NCI-H524 (cell line): ENCODE measurements at regions not wholly inside any gene's neighbourhood (a gene's known extent, or its start where the extent isn't known, plus 50 kb on each side); places are given as distances from the start of the nearest gene placed in this dataset.

ENCODE experiments used
- DNase-seq, 2 experiments: peaks; one replicate each; lab custom pipeline; 2025; lab: John Stamatoyannopoulos, UW

- DNase-seq, result peak; percentile 36 to 62
These were observed 204.7 kb upstream of the S100G start for GRCh38 chrX:16445166-16445752.

- no peak for DNase-seq
These were observed 198.6 kb upstream of the S100G start for GRCh38 chrX:16451334-16451733.

GRCh38 chrX:16454926-16455325 lies 195.0 kb upstream of the S100G start:
- DNase-seq, result no peak

- DNase-seq, result no peak
These were observed 192.7 kb upstream of the S100G start for GRCh38 chrX:16457239-16457638.

GRCh38 chrX:16458208-16458607 lies 191.8 kb upstream of the S100G start:
- peak; percentile 34 to 49 for DNase-seq

GRCh38 chrX:16459008-16459407 lies 190.9 kb upstream of the S100G start:
- no peak for DNase-seq

- no peak for DNase-seq
These were observed 188.0 kb upstream of the S100G start for GRCh38 chrX:16461968-16462367.

GRCh38 chrX:16462912-16463311 lies 187.0 kb upstream of the S100G start:
- no peak for DNase-seq

- DNase-seq, result no peak
These were observed 185.6 kb upstream of the S100G start for GRCh38 chrX:16464369-16464768.

- no peak for DNase-seq
These were observed 184.7 kb upstream of the S100G start for GRCh38 chrX:16465081-16465876.

- DNase-seq, result no peak
These were observed 183.1 kb upstream of the S100G start for GRCh38 chrX:16466640-16467432.

- no peak for DNase-seq
These were observed 180.1 kb upstream of the S100G start for GRCh38 chrX:16469870-16470269.

- DNase-seq, result no peak
These were observed 177.6 kb upstream of the S100G start for GRCh38 chrX:16472345-16472744.

- no peak for DNase-seq
These were observed 175.4 kb upstream of the S100G start for GRCh38 chrX:16474511-16474910.

GRCh38 chrX:16476009-16476408 lies 173.9 kb upstream of the S100G start:
- no peak for DNase-seq

GRCh38 chrX:16476692-16477091 lies 173.3 kb upstream of the S100G start:
- DNase-seq, result no peak

- peak; percentile 6 to 64 for DNase-seq
These were observed 170.6 kb upstream of the S100G start for GRCh38 chrX:16479206-16479869.

GRCh38 chrX:16480049-16480448 lies 169.9 kb upstream of the S100G start:
- no peak for DNase-seq

- DNase-seq, result no peak
These were observed 165.6 kb upstream of the S100G start for GRCh38 chrX:16484338-16484737.

- no peak for DNase-seq
These were observed 162.2 kb upstream of the S100G start for GRCh38 chrX:16487620-16488385.

- DNase-seq, result no peak
These were observed 161.0 kb upstream of the S100G start for GRCh38 chrX:16488959-16489358.

GRCh38 chrX:16491461-16491860 lies 158.5 kb upstream of the S100G start:
- DNase-seq, result no peak
